ENCODE measurements at regions not wholly inside any gene's neighbourhood (a gene's known extent, or its start where the extent isn't known, plus 50 kb on each side); places are given as distances from the start of the nearest gene placed in this dataset.

- TF ChIP-seq CTCF (IDR thresholded peaks at IDR 0.05; ENCODE audit: poor library complexity, severe bottlenecking): no peak
- TF ChIP-seq POLR2AphosphoS5 (IDR thresholded peaks at IDR 0.05): no peak
- TF ChIP-seq EZH2 (IDR thresholded peaks at IDR 0.05; ENCODE audit: borderline replicate concordance, insufficient read depth, low read length, poor library complexity, severe bottlenecking): no peak
- no peak for TF ChIP-seq RAD21 (conservative IDR thresholded peaks at IDR 0.05)
- no peak for TF ChIP-seq EP300 (conservative IDR thresholded peaks at IDR 0.05; ENCODE audit: poor library complexity, severe bottlenecking)
- TF ChIP-seq TAF1 (IDR thresholded peaks at IDR 0.05; ENCODE audit: low read depth): no peak
- TF ChIP-seq, protein P1, sequence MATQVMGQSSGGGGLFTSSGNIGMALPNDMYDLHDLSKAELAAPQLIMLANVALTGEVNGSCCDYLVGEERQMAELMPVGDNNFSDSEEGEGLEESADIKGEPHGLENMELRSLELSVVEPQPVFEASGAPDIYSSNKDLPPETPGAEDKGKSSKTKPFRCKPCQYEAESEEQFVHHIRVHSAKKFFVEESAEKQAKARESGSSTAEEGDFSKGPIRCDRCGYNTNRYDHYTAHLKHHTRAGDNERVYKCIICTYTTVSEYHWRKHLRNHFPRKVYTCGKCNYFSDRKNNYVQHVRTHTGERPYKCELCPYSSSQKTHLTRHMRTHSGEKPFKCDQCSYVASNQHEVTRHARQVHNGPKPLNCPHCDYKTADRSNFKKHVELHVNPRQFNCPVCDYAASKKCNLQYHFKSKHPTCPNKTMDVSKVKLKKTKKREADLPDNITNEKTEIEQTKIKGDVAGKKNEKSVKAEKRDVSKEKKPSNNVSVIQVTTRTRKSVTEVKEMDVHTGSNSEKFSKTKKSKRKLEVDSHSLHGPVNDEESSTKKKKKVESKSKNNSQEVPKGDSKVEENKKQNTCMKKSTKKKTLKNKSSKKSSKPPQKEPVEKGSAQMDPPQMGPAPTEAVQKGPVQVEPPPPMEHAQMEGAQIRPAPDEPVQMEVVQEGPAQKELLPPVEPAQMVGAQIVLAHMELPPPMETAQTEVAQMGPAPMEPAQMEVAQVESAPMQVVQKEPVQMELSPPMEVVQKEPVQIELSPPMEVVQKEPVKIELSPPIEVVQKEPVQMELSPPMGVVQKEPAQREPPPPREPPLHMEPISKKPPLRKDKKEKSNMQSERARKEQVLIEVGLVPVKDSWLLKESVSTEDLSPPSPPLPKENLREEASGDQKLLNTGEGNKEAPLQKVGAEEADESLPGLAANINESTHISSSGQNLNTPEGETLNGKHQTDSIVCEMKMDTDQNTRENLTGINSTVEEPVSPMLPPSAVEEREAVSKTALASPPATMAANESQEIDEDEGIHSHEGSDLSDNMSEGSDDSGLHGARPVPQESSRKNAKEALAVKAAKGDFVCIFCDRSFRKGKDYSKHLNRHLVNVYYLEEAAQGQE (IDR thresholded peaks at IDR 0.05; ENCODE audit: borderline replicate concordance): no peak
- TF ChIP-seq MXI1 (conservative IDR thresholded peaks at IDR 0.05; ENCODE audit: poor library complexity, severe bottlenecking): no peak
Observed at GRCh38 chr5:63439537-63439936, 522.7 kb downstream of the HTR1A start.
